Activated CD8-positive, alpha-beta T cell treated with anti-CD3 and anti-CD28 coated beads, Interleukin-2, amount 10 ng/mL, durations not matched to agents 7 days and 5 days (primary cell): ENCODE measurements at regions not wholly inside any gene's neighbourhood (a gene's known extent, or its start where the extent isn't known, plus 50 kb on each side); places are given as distances from the start of the nearest gene placed in this dataset.
"Not testable (repeated sequence)": the region's sequence is repeated elsewhere in the genome, so short reads cannot be mapped to it uniquely, and the experiment has no call there.

Experiments used
- ATAC-seq: fragments of 150-1000 bp; cut with Tn5 transposase; one replicate; pipeline ENCODE4 v1.10.0; 2021; ENCODE audit warnings: moderate library complexity
- CTCF ChIA-PET: fragments of 350-600 bp; sonication (Branson Sonifier 250); formaldehyde crosslinking; loops from one replicate; lab custom pipeline; 2021; ENCODE audit warnings: antibody characterized with exemption; lab: Charles Lee
- POLR2A ChIA-PET: fragments of 350-600 bp; sonication (Branson Sonifier 250); formaldehyde crosslinking; loops from one replicate; lab custom pipeline; 2021; ENCODE audit warnings: antibody characterized with exemption; lab: Charles Lee
- DNase-seq: peaks from one replicate; pipeline ENCODE4 v3.0.0-alpha.2; 2020
- H3K27ac Mint-ChIP-seq: one replicate; pipeline ENCODE4 v1.8.0; 2021; ENCODE audit warnings: mild to moderate bottlenecking, mixed read lengths
- H3K27me3 Mint-ChIP-seq: one replicate; pipeline ENCODE4 v1.8.0; 2021; ENCODE audit warnings: low read depth, mixed read lengths
- H3K36me3 Mint-ChIP-seq: one replicate; pipeline ENCODE4 v1.8.0; 2021; ENCODE audit warnings: low read depth, mixed read lengths
- H3K4me1 Mint-ChIP-seq: one replicate; pipeline ENCODE4 v1.8.0; 2021; ENCODE audit warnings: low read depth, mixed read lengths
- H3K4me3 Mint-ChIP-seq: one replicate; pipeline ENCODE4 v1.8.0; 2021; ENCODE audit warnings: mild to moderate bottlenecking, mixed read lengths
- H3K9me3 Mint-ChIP-seq: one replicate; pipeline ENCODE4 v1.8.0; 2022; ENCODE audit warnings: mixed read lengths; ENCODE audit not compliant: insufficient read depth

DNA sequence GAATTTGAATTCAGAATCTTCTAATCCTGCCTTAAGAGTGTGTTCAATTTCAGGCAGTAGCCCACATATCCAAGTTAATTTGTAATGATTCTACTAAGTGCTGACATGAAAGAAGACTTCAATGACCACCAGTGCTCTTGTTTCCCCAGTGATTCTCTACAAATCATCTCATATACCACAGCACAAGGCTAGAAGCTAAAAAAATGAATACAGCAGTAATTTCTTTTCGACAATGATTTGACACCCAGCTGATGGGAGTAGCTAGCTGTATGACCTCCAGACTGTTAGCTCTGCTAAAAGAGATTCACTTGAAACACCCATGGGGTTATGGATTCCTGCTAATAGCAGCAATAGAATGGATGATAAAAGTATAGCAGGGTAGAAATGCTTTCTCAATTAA is 217.0 kb upstream of the TMEFF2 start:
- ChIA-PET CTCF (no interaction called here), POLR2A (no interaction called here)
- Mint-ChIP-seq H3K27ac (no peak overlapping the region), H3K4me1 (no peaks in the 10 kb centered on the region), H3K27me3 (no peaks in the 10 kb centered on the region), H3K9me3 (no peaks in the 10 kb centered on the region), H3K4me3 (no peak overlapping the region), H3K36me3 (no peaks in the 10 kb centered on the region)
- no peak for DNase-seq
- ATAC-seq: no peak

GRCh38 chr2:192410319-192410718 is 215.6 kb upstream of the TMEFF2 start:
- no peaks in the 10 kb centered on the region for H3K36me3 Mint-ChIP-seq
- DNase-seq (no peak), ATAC-seq (no peak)
- no peak overlapping the region for H3K4me3 Mint-ChIP-seq
- H3K27ac Mint-ChIP-seq: no peak overlapping the region
- H3K27me3 Mint-ChIP-seq: no peaks in the 10 kb centered on the region
- H3K9me3 Mint-ChIP-seq: no peaks in the 10 kb centered on the region
- no peaks in the 10 kb centered on the region for H3K4me1 Mint-ChIP-seq
- POLR2A ChIA-PET: no interaction called here
- CTCF ChIA-PET: no interaction called here

DNA sequence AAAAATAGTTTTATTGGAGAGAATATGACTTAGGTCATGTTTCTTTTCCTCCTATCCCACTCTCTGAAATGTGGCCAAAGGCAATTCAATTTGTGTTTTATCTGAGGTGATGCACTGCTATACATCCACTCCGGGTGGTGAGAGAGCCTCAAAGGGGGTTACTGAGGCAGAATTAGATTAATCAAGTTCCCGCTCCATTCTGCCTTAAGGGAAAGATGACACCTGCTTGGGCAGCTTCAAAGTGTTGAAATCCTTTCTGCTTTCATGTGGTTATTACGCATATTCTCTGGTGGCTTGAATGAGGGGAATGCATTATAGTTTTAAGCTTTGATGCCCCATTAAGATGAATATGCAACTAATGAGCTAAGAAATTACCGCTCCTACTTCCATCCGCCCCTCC is 213.0 kb upstream of the TMEFF2 start:
- H3K27ac Mint-ChIP-seq: no peak overlapping the region
- no peaks in the 10 kb centered on the region for H3K4me1 Mint-ChIP-seq
- CTCF ChIA-PET: no interaction called here
- no peaks in the 10 kb centered on the region for H3K36me3 Mint-ChIP-seq
- POLR2A ChIA-PET: no interaction called here
- ATAC-seq: no peak
- no peak for DNase-seq
- H3K9me3 Mint-ChIP-seq: no peaks in the 10 kb centered on the region
- H3K27me3 Mint-ChIP-seq: no peaks in the 10 kb centered on the region
- H3K4me3 Mint-ChIP-seq: no peak overlapping the region

- CTCF ChIA-PET: no interaction called here
- no peak overlapping the region for H3K27ac Mint-ChIP-seq
- no peaks in the 10 kb centered on the region for H3K36me3 Mint-ChIP-seq
- POLR2A ChIA-PET: no interaction called here
- H3K4me1 Mint-ChIP-seq: no peaks in the 10 kb centered on the region
- H3K4me3 Mint-ChIP-seq: no peak overlapping the region
- ATAC-seq (no peak), DNase-seq (no peak)
- H3K9me3 Mint-ChIP-seq: no peaks in the 10 kb centered on the region
- H3K27me3 Mint-ChIP-seq: no peaks in the 10 kb centered on the region
Observed at GRCh38 chr2:192398236-192398635, 203.5 kb upstream of the TMEFF2 start.

- ATAC-seq (no peak), DNase-seq (no peak)
- ChIA-PET POLR2A (no interaction called here), CTCF (no interaction called here)
- no peak overlapping the region for H3K4me3 Mint-ChIP-seq
- H3K27me3 Mint-ChIP-seq: no peaks in the 10 kb centered on the region
- H3K27ac Mint-ChIP-seq: no peak overlapping the region
- H3K9me3 Mint-ChIP-seq: no peaks in the 10 kb centered on the region
- no peaks in the 10 kb centered on the region for H3K36me3 Mint-ChIP-seq
- H3K4me1 Mint-ChIP-seq: no peaks in the 10 kb centered on the region
Observed at GRCh38 chr2:192394605-192395004, 199.9 kb upstream of the TMEFF2 start.

DNA sequence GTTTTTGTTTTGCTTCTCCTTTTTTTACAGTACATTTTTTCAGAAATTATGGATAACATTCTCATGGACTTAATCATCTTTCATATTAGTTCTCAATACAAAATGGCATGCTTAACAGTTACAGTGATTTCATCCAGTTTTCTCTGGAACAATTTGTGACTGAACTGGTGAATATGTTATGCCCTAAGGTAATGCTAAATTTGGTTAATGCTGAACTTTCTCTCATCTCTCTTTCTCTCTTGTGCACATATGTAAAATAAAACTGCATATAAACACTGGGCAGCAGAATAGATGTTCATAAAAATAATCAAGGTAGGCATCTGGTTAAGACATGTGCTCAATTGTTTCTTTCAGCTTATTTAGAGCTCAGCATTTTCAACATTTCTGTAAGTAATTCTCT is 196.3 kb upstream of the TMEFF2 start:
- ChIA-PET CTCF (no interaction called here), POLR2A (no interaction called here)
- H3K9me3 Mint-ChIP-seq: no peaks in the 10 kb centered on the region
- no peak overlapping the region for H3K27ac Mint-ChIP-seq
- DNase-seq (no peak), ATAC-seq (no peak)
- H3K36me3 Mint-ChIP-seq: no peaks in the 10 kb centered on the region
- H3K27me3 Mint-ChIP-seq: no peaks in the 10 kb centered on the region
- no peaks in the 10 kb centered on the region for H3K4me1 Mint-ChIP-seq
- H3K4me3 Mint-ChIP-seq: no peak overlapping the region

DNA sequence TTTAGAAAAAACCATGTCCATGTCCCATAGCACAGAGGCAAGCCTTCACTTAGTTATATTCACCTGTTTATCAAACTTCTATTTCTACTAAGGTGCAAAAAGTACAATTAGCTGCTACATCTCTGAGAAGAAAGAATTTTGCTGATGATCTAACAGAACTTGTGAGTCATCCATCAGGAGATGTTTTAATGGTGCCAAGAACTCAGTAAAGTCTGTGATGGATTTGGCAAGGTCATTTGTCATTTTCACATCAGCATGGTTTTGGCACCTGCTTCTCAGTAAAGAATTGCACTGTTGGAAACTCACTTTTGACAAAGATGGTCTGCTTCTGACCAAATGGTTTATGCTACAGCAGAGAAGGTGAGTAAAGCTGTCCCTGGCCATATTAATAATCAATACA is 195.7 kb upstream of the TMEFF2 start:
- CTCF ChIA-PET: no interaction called here
- H3K9me3 Mint-ChIP-seq: no peaks in the 10 kb centered on the region
- no peak overlapping the region for H3K4me3 Mint-ChIP-seq
- no peak for DNase-seq
- H3K36me3 Mint-ChIP-seq: no peaks in the 10 kb centered on the region
- H3K27ac Mint-ChIP-seq: no peak overlapping the region
- POLR2A ChIA-PET: no interaction called here
- no peaks in the 10 kb centered on the region for H3K4me1 Mint-ChIP-seq
- no peaks in the 10 kb centered on the region for H3K27me3 Mint-ChIP-seq
- no peak for ATAC-seq

GRCh38 chr2:192384191-192384590 is 189.5 kb upstream of the TMEFF2 start:
- CTCF ChIA-PET: not testable (repeated sequence)

DNA sequence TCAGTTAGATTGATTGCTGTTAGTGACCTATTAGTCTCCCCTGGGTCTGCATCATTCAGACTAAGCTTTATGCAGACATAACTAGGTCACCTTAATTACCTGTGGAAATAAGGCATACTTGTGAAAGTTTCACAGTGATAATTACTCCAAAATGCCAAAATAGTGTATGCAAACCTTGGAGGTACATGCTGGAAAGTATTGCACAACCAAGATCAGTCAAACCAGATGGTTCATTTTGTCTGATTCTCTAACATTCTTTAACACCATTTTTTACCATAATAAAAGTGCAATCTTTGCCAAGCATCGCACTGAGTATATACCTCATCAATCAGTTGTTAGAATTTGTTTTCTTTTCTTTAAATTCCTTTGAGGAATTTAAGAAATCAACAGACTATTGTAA is 186.3 kb upstream of the TMEFF2 start:
- POLR2A ChIA-PET: interaction anchor here (0.6 kb wide), 1 partner anchor 9 kb away, joined by 3 read pairs; no protein-coding TSS in a partner anchor
- H3K36me3 Mint-ChIP-seq: no peaks in the 10 kb centered on the region
- H3K27me3 Mint-ChIP-seq: no peaks in the 10 kb centered on the region
- H3K4me1 Mint-ChIP-seq: no peaks in the 10 kb centered on the region
- ATAC-seq: no peak
- DNase-seq: no peak
- H3K4me3 Mint-ChIP-seq: no peak overlapping the region
- no peaks in the 10 kb centered on the region for H3K9me3 Mint-ChIP-seq
- H3K27ac Mint-ChIP-seq: no peak overlapping the region
- CTCF ChIA-PET: no interaction called here

More at GRCh38 chr2:192384191-192384590, 189.5 kb upstream of the TMEFF2 start:
- DNase-seq, H3K4me1 Mint-ChIP-seq, H3K27me3 Mint-ChIP-seq, ATAC-seq, H3K27ac Mint-ChIP-seq, H3K4me3 Mint-ChIP-seq, H3K36me3 Mint-ChIP-seq, H3K9me3 Mint-ChIP-seq, POLR2A ChIA-PET: not testable (repeated sequence)

- ChIA-PET CTCF (no interaction called here), POLR2A (no interaction called here)
- Mint-ChIP-seq H3K4me3 (no peak overlapping the region), H3K27me3 (no peaks in the 10 kb centered on the region), H3K27ac (no peak overlapping the region), H3K4me1 (no peaks in the 10 kb centered on the region), H3K36me3 (no peaks in the 10 kb centered on the region), H3K9me3 (no peaks in the 10 kb centered on the region)
- ATAC-seq: no peak
- no peak for DNase-seq
Observed at GRCh38 chr2:192379736-192380135, 185.0 kb upstream of the TMEFF2 start.

- CTCF ChIA-PET: no interaction called here
- H3K4me1 Mint-ChIP-seq: no peaks in the 10 kb centered on the region
- no peak overlapping the region for H3K27ac Mint-ChIP-seq
Observed at GRCh38 chr2:192377173-192377572, 182.4 kb upstream of the TMEFF2 start.

DNA sequence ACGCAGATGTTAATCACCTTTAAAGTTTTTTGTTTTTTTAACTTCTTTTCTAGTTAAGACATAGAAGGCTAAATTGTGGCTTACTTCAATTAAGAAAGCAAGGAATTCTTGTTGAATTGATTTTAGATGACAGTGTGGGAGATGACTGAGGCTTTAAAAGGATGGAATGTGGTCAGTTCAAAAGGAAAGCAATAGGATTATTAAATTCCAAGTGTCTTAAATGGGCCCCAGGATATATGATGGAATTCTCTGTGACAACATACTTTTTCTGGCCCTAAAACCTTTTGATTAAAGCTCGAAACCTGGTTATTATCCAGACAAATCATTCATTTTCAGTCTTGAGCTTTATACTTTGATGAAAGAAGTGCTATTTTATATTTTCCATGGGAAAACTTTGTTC is 179.0 kb upstream of the TMEFF2 start:
- H3K9me3 Mint-ChIP-seq: no peaks in the 10 kb centered on the region

More at GRCh38 chr2:192377173-192377572, 182.4 kb upstream of the TMEFF2 start:
- POLR2A ChIA-PET: no interaction called here
- Mint-ChIP-seq H3K27me3 (no peaks in the 10 kb centered on the region), H3K9me3 (no peaks in the 10 kb centered on the region), H3K4me3 (no peak overlapping the region), H3K36me3 (no peaks in the 10 kb centered on the region)
- no peak for DNase-seq
- no peak for ATAC-seq

DNA sequence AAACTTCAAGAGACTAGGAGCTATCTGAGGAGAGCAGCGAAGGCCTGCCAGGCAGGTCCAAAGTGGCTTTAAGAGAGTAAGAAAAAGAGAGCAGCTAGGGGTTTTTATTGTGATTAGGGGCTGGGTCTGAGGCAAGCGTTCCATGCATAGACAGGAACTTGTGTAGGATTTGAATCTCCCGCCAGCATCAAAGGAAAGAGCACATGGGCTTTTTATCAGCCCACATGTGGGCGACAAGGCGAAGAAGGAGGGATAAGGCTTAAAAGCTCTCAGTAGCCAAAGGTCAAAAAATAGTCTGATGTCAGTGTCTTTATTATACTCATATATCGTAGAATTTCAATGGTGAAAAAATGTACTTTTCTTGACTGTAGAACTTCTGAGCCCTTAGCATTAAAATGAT is 178.5 kb upstream of the TMEFF2 start:
- no peaks in the 10 kb centered on the region for H3K9me3 Mint-ChIP-seq
- no peak overlapping the region for H3K4me3 Mint-ChIP-seq
- H3K27me3 Mint-ChIP-seq: no peaks in the 10 kb centered on the region
- no peaks in the 10 kb centered on the region for H3K36me3 Mint-ChIP-seq
- no peak overlapping the region for H3K27ac Mint-ChIP-seq
- no peak for DNase-seq
- no peaks in the 10 kb centered on the region for H3K4me1 Mint-ChIP-seq
- no peak for ATAC-seq
- ChIA-PET POLR2A (no interaction called here), CTCF (no interaction called here)

More for the DNA sequence above, 179.0 kb upstream of the TMEFF2 start:
- H3K4me3 Mint-ChIP-seq: no peak overlapping the region
- ATAC-seq: no peak
- no peaks in the 10 kb centered on the region for H3K27me3 Mint-ChIP-seq
- no peaks in the 10 kb centered on the region for H3K4me1 Mint-ChIP-seq
- POLR2A ChIA-PET: no interaction called here
- CTCF ChIA-PET: no interaction called here
- H3K36me3 Mint-ChIP-seq: no peaks in the 10 kb centered on the region
- no peak overlapping the region for H3K27ac Mint-ChIP-seq
- DNase-seq: no peak
